NCI-H2081 treated with DMSO at 0.1 percent for 48 hours (cell line): ENCODE measurements at regions not wholly inside any gene's neighbourhood (a gene's known extent, or its start where the extent isn't known, plus 50 kb on each side); places are given as distances from the start of the nearest gene placed in this dataset.
"Not testable (repeated sequence)": the region's sequence is repeated elsewhere in the genome, so short reads cannot be mapped to it uniquely, and the experiment has no call there.

ENCODE experiments used
- DNase-seq: peaks from one replicate; lab custom pipeline; 2025; lab: John Stamatoyannopoulos, UW

DNA sequence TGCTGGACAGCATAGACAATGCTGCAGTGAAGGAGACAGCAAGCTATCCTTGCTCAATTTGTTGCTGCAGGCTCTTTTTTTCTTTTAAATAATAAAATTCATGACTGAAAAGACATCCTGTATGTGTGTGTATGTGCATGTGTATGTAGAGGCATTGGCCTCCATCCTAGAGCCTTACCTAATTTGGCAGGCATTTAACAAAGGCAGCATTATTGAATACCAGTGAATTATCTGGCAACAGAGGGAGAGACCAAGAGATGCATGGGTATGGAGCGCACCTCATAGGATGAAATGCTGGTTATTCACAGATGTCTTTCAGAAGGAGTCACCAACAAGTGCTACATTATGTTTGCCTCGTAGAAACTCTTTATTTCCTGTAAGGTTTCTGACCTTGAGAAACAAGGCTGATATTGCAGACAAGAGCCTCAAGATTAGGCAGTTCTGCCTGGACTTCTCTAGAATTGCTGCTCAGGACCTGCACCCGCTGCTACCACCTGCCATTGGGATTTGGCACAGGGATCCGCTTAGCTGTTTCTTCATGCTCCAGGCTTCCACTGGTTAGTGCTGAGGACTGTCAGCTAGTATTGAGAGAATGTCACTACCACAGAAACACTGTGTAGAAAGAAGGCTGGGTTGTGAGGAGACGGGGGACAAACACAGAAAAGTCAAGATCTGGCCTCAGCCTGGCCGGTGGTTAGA is 247.7 kb upstream of the RFX3 start:
- DNase-seq = no peak

DNA sequence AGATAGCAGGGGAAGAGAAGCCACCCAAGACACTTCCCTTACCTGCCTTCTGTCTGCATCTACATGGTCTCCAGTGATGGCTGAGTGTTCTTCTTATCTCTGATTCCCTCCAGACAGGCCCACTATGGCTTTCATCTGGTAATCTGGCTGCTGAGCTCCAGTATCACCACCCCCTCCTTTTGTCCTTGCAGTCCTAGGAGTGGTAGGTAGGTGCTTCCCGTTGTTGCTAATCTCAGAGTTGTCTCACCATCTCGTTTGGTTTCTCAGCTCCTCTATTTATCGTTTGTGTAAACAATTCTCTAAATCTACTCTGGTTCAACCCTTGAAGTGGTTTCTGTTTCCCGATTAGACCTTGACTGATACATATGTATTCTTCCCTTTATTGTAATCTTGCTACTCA is 243.8 kb upstream of the RFX3 start:
- no peak for DNase-seq

DNA sequence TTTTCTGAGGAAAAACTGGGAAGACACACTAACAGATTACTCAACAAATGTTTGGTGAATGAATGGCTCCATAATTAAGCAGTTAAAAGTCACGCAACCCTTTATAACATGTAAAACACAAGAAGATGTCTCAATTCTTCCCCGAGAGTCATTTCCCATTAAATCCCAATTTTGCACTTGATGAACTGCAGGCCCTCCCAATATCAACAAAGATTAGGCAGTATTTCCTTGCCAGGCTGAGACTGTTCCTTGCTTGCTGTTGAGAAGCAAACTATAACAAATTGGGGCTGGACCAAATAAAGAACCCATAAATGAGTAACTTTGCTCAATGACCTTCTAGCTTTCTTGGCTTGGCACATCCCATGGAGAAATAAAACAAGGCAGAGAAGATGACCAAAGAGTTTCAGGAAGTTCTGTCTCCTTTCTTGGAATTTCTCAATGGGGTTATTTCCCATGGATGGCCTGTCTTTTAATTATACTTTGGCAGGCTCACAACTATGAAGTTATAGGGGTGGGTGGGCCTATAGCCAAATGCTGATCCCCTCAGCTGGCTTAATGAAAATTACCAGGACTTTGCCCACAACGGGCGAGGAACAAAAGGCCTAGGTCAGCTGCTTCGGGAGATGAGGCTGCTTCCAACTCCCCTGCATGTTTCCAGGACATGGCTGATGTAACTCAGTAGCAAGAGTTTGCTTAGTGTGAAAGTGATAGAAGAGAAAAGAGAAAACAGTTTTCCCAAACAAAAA is 243.1 kb upstream of the RFX3 start:
- no peak for DNase-seq

DNA sequence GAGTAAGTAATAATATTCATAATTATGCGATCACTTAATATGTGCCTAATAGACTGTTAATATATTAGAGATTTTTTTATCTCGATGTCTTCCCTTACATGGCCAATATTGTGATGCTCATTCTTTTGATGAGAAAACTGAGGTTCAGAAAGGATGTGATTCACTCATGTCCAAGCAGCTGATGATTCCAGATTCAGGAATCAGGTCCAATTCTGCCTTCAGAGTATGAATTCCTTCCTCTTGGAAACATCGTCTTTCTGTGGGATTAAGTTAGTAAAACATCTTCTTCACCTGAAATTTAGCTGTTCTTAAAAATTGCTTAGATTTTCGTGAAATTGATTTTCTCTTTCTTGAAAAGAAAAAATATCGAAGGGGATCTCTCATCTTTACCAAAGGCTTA is 242.5 kb upstream of the RFX3 start:
- DNase-seq = no peak

DNA sequence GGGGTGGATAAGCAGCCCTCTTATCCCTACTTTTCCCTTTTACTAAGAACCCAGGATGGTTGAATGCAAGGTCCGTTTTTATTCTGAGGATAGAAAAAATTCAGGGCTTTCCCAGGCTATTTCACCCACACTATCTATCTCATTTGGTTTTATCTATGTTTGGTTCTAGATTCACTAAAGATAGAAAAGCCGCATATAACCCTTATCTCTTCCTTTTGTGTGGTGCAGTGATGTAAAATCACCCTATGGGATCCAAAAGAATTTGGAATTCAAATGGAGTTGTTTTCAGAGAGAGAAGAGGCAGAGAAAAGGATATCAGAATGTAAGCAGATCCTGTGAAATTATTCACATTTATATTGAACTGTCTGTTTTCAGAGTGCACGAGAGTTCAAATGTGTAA is 236.3 kb upstream of the RFX3 start:
- no peak for DNase-seq

DNA sequence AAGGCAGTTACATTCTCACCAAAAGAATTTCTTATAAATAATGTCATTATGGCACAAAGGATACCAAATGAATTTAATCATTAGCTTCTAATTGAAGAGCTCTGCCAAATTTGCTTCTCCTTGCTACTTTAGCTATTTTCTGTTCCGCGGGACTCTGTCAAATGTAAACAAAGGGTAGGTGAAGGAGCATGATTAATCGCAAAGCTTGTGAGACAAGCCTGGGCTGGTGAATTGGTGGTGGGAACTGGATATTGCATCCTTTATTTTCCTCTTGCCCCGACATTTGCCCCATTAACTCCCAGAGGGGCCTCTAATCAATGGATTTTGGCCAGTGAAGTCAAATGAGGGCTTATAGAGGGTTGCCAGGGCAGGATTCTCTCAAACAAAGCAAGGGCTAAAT is 234.2 kb upstream of the RFX3 start:
- no peak for DNase-seq

DNA sequence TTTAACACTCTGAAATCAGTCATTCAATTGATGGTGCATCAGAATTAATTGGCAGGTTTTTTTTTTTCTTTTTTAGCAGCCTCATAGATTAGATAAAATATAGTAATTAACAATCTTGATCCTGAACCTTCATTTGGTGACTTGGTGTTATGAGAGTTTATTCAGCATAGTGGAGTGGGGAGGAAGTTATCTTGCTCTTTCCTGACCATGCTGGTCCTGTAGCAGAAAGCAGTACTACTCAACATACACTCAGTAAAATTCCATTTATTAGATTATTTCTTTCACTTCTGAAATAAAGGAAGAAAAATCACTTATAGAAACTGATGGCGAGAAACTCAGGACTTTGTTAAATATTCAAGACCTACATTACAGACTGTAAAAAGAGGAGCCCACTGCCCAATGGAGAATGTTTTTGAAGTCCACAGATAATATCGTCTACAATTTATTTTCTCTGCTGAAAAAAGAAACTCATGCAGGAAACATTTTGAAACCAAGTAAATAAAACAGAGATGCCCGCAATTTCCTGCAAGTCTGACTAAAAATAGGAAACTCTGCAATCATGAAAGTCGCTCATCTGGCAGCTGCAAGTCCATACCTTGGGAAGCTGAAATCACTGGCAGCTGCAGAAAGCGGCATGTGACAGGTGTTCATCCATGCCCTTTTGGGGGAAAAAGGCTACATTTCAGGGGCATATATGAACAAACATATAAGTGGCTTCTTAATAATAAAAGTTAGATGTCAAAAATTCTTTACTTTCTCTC is 233.2 kb upstream of the RFX3 start:
- DNase-seq = no peak

DNA sequence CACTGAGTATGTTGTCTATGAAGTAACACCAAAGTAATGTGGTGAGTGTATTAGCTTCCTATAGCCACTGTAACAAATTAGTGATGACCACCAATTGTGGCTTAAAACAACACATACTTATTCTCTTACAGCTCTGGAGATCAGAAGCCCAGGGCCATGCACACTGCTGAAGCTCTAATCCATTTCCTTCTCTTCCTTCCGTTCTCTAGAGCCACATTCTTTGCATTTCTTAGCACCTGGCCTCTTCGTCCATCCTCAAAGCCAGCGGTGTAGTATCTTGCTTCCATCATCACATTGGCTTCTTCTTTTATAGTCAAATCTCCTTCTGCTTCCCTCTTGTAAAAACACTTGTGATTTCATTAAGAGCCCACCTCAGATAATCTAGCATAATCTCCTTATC is 230.3 kb upstream of the RFX3 start:
- no peak for DNase-seq

DNA sequence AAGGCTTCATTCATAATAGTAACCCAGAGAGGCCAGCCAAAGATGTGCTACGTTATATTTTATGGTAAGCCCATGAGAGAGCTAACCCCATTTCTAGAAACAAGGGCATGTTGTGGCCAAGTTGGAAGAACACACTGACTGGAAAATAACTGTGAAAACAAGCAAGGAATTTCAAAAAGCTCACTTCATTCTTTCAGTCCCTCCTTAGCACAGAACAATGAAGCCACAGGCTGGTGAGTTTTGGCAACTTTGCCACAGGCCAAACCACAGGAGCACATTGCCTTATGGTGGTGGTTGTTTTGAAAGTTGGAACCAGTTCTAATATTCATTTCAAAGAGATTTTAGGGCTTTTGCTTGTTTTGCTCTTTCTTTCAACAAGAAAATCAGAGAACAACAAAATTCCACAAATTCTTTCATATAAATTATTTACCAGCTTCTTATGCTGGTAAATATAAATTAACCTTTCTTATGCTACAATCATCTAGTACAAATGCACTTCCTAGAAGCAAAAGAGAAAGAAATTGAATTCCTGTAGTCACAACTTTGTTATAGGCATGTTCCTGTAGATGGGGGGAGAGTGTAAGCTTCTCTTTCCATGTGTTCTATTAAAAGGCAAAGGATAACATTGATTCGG is 225.4 kb upstream of the RFX3 start:
- DNase-seq = no peak

DNA sequence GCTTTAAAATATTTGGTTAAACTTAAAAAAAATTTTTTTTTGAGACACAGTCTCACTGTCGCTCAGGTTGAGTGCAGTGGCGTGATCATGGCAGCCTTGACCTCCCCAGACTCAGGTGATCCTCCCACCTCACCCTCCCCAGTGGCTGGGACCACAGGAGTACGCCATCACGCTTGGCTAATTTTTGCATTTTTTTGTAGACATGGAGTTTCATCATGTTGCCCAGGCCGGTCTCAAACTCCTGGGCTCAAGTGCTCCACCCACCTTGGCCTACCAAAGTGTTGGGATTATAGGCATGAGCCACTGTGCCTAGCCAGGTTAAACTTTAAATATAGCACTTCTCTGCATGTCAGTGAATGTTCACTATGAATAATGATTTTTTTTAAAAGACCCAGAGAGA is 224.5 kb upstream of the RFX3 start:
- no peak for DNase-seq

DNA sequence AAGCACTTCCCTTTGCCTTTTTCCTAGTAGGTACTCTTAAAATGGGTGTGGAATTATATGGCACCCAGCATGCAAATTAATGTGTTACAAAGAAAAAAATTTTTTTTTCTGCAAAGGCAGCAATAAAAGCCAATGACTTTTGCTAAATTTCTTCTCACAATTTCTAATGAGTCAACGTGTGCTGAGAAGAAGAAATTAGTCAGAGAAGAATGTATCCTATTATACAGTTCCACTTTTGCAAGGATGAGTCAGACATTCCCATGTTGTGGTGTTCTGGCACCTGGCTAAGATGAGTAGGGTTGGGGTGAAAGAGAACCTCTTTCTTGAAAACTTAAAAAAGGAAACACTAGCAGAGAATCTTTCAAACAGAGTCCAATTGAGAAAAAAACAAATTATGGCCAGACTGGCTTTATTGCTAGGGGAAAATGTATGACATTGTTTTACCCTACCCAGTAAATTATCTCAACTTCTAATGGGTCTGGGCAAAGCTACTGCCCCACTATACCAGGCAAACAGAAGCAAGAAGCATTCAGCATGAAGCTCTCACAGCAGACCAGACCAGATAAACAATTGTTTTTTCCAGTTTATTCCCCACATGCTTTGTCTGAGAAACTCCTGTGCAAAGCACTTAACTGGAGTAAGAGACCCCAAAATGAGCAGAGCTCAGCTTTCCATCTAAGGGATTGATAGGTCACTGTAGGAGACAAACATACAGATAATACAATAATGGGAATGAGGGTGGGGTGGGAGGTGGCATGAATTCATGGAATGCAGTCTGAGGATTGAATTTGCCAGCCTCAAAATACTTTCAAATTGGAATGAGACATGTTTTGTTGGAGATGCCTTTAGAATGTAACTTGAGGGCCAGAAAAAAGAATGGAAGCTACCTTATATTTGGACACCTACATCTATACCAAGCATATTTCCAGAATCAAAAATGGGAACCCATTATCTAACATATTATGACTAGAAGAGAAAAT is 220.8 kb upstream of the RFX3 start:
- DNase-seq = no peak

DNA sequence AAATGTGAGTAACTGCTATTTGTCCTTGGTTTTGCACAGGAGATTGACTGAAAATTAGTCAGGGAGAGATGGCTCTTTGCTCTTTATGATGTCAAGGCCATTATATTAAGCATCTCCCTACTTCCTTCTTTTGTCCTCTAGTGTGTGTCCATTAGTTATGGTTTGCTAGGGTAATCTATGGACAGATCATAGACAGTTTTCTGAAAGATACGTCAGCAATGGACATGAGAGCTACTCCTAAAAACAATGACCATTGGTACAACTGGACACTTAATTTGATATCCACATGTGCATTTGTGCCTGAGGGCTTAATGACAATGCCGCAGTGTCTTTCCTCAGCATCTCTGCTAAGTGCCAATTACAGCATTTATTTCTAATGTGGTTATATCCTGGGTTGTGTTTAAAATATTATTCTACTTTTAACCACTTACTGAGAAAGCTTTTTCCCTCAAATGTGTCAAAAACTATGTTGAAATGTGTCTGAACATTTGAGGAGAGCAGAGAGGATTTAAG is 218.2 kb upstream of the RFX3 start:
- no peak for DNase-seq

DNA sequence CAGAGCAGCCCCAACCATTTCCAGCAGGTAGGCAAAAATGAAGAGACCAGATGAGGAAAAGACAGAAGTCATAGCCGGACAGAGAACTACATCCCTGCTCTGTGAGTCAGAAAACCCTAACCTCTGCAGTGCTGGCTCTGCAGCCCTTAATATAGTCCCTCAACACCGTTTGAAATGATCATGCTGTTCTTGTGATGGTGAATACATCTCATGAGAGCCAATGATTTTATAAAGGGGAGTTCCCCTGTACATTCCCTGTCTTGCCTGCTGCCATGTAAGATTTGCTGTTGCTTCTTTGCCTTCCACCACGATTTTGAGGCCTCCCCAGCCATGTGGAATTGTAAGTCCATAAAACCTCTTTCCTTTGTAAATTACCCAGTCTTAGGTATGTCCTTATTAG is 216.8 kb upstream of the RFX3 start:
- no peak for DNase-seq

DNA sequence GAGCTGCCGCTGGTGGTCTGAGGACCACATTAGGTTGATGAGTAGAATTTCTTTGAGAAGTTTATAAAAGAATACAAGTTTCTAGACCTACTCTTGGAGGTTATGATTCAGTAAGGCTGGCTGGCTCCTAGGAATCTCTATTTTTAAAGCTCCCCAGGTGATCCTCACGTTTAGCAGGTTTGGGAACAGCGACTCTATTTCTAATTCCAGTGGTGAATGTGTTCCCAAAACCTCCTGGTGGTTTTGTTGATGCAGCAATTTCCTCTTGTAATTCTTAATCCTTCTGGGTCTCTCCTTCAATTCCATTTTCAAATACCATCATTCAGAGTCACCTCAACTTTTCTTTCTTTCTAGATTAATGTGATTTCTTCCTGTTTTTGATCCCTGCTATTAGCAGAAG is 215.9 kb upstream of the RFX3 start:
- DNase-seq = no peak

DNA sequence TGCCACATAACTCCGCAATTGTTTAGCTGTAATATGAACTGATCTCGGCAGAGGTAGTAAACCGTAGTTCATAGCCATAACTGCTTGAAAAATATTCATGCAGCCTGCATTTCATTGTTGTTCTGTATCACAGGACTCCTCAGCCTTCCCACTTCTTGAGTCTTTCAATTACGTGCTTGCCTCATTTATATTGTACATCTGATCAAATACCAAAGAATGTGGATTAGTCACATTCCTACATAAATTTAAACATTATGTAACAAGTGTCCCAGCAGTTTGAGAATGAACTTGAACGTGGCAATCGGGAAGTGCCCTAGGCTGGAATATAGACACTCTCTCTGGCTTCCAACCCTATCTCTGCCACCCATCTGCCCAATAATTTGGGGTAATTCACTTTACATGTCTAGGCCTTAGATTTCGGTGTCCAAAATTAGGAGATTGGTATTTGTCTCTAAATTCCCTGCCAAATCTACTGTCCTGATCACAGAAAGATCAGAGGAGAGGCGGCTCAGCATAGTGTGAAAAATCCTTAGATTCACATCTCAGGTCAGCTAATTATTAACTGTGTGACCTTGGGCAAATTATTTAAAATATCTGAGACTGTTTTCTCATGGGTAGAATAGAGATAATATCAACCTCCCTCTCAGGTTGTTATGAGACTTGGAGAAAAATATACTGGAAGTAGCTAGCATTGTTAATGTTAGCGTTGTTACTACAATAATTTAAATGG is 215.1 kb upstream of the RFX3 start:
- DNase-seq = no peak

DNA sequence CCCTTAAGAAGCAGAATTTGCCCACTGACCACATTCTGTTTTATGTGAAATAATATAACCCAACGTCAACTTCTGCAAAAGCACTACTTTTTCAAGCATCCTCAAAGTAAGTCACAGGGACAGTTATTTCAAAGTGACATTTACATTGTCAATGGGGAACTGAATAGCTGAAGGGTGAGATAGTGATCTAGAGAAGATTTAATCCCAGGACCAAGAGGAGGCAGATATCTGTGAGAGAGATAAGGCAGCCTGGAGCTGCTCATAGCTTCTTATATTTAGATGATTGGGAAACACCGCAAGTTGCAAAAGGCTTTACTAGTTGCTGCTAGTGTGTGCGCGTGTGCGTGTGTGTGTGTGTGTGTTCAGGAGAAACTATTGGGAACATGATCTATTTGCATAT is 210.4 kb upstream of the RFX3 start:
- no peak for DNase-seq

DNA sequence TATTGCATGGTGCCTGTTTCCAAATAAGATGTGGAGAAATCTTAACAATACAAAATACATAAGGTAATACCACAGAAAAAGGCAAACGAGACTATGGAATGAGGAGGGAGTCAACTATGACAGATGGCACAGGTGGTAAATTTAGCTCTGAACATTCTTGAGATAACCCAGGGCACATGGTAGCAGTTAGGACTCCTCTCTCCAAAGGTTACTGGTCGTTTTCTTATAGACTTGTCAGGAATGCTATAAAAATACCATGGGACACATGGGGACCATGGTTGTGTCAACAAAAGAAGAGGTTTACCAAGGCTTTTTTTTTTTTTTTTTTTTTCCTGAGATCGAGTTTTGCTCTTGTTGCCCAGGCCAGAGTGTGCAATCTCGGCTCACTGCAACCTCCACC is 209.4 kb upstream of the RFX3 start:
- no peak for DNase-seq

DNA sequence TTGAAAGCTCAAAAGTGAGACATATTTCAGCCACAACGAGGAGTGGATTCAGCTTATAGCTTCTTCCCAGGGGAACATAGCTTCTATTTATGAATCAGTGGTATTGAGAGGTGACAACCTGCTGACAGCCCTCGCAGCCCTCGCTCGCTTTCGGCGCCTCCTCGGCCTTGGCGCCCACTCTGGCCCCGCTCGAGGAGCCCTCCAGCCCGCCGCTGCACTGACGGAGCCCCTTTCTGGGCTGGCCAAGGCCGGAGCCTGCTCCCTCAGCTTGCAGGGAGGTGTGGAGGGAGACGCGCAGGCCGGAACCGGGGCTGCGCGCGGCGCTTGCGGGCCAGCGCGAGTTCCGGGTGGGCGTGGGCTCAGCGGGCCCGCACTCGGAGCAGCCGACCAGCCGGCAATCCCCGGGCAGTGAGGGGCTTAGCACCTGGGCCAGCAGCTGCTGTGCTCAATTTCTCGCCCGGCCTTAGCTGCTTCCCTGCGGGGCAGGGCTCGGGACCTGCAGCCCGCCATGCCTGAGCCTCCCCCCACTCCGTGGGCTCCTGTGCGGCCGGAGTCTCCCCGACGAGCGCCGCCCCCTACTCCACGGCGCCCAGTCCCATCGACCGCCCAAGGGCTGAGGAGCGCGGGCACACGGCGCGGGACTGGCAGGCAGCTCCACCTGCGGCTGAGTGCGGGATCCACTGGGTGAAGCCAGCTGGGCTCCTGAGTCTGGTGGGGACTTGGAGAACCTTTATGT is 207.9 kb upstream of the RFX3 start:
- not testable (repeated sequence) for DNase-seq

DNA sequence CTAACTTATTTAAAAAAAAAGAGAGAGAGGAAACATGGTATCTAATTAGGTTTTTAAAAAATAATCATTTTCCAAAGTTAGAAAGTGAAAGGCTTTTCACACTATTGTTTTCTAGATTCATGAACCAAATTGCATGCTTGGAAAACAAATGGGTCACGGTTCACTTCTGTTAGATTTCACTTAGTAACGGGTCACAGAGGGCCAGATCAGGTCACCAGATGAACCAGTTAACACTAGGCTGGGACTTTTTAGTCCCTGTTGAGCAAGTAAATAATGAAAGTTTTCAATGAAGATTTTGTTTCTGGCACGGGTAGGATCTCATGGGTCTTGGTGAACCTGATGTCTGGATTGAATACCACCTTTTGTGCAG is 207.2 kb upstream of the RFX3 start:
- DNase-seq = no peak
